ENCODE measurements at regions not wholly inside any gene's neighbourhood (a gene's known extent, or its start where the extent isn't known, plus 50 kb on each side); places are given as distances from the start of the nearest gene placed in this dataset.

DNA sequence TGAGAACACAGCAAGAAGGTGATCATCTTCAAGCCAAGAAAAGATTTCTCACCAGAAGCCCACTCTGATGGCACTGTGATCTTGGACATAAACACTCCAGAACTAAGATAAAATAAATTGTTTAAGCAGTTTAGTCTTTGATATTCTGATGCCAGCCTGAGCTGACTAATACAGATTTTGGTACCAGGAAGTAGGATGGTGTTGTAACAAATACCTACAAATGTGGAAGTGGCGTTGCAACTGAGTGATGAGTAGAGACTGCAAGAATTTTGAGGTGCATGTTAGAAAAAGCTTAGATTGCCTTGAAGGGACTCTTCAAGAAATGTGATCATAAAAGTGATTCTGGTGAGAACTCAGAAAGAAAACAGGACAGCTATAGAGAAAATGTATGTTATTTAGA is 592.4 kb upstream of the DAB2 start:
- DNase-seq = no peak
- no peaks in the 10 kb centered on the region for H3K9me3 ChIP-seq (ENCODE audit: control insufficient read depth, low read depth, low read length)
- no peaks in the 10 kb centered on the region for H3K4me1 ChIP-seq (ENCODE audit: control insufficient read depth, insufficient read depth, low read length)
- WGBS (ENCODE audit: insufficient coverage, low lambda C conversion rate) = no CpG with 5 or more reads among the region's 1 CpG
- H3K36me3 ChIP-seq (ENCODE audit: control insufficient read depth, insufficient read depth, low read length) = no peaks in the 10 kb centered on the region
- H3K27me3 ChIP-seq (ENCODE audit: control insufficient read depth, insufficient read depth, low read length) = no peaks in the 10 kb centered on the region
- no peak overlapping the region for H3K4me3 ChIP-seq (ENCODE audit: low read length)
- H3K27ac ChIP-seq (ENCODE audit: low read length) = no peak overlapping the region

DNA sequence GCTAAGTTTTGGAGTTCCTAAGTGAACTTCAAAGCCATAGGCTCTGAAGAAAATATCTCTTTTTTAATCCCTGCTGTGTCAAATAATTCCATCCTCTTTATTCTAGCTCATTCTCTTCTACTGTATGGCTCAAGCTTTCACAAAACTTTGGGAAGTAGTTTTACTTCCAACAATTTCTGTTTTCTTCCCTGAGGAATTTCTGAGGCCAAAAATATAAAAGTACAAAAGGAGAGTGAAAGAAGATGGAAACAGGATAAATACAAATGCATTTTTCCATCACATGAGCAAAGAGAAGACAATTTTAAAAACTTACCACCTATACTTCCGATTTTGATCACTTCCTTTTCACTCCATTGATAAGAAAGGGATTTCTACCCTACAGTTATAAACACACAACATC is 585.7 kb upstream of the DAB2 start:
- no CpG with 5 or more reads among the region's 1 CpG for WGBS (ENCODE audit: insufficient coverage, low lambda C conversion rate)
- Histone ChIP-seq H3K4me1 (ENCODE audit: control insufficient read depth, insufficient read depth, low read length) (no peaks in the 10 kb centered on the region), H3K27me3 (ENCODE audit: control insufficient read depth, insufficient read depth, low read length) (no peaks in the 10 kb centered on the region), H3K9me3 (ENCODE audit: control insufficient read depth, low read depth, low read length) (no peaks in the 10 kb centered on the region), H3K4me3 (ENCODE audit: low read length) (no peak overlapping the region), H3K36me3 (ENCODE audit: control insufficient read depth, insufficient read depth, low read length) (no peaks in the 10 kb centered on the region), H3K27ac (ENCODE audit: low read length) (no peak overlapping the region)
- DNase-seq = no peak

- no peaks in the 10 kb centered on the region for H3K36me3 ChIP-seq (ENCODE audit: control insufficient read depth, insufficient read depth, low read length)
- no peaks in the 10 kb centered on the region for H3K9me3 ChIP-seq (ENCODE audit: control insufficient read depth, low read depth, low read length)
- H3K4me1 ChIP-seq (ENCODE audit: control insufficient read depth, insufficient read depth, low read length) = no peaks in the 10 kb centered on the region
- DNase-seq = no peak
- H3K27ac ChIP-seq (ENCODE audit: low read length) = no peak overlapping the region
- no peaks in the 10 kb centered on the region for H3K27me3 ChIP-seq (ENCODE audit: control insufficient read depth, insufficient read depth, low read length)
- H3K4me3 ChIP-seq (ENCODE audit: low read length) = no peak overlapping the region
- WGBS (ENCODE audit: insufficient coverage, low lambda C conversion rate) = no CpG with 5 or more reads among the region's 1 CpG
Measured at GRCh38 chr5:40006260-40006659, 581.5 kb upstream of the DAB2 start.

DNA sequence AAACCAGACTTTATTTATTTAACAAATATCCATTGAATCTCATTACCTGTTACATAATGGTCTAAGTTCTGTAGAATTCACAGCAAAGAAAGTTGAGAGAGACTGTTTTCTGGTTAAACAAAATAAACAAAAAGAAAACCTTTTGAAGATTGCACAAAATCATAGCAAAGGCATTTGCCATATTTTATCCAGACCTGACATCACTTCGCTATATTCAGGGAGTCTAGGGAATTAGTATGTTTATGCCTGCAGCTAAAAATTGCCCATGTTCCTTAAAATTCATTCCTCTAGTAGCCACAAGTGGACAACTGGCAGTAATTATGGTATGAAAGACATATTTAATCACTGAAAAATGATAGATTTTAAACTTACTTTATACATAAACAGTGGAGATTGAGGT is 577.0 kb upstream of the DAB2 start:
- no peaks in the 10 kb centered on the region for H3K9me3 ChIP-seq (ENCODE audit: control insufficient read depth, low read depth, low read length)
- no peaks in the 10 kb centered on the region for H3K27me3 ChIP-seq (ENCODE audit: control insufficient read depth, insufficient read depth, low read length)
- no peaks in the 10 kb centered on the region for H3K36me3 ChIP-seq (ENCODE audit: control insufficient read depth, insufficient read depth, low read length)
- H3K4me3 ChIP-seq (ENCODE audit: low read length) = no peak overlapping the region
- WGBS (ENCODE audit: insufficient coverage, low lambda C conversion rate) = no CpG with 5 or more reads among the region's 1 CpG
- H3K4me1 ChIP-seq (ENCODE audit: control insufficient read depth, insufficient read depth, low read length) = no peaks in the 10 kb centered on the region
- no peak for DNase-seq
- H3K27ac ChIP-seq (ENCODE audit: low read length) = no peak overlapping the region

GRCh38 chr5:39998518-39998917 is 573.7 kb upstream of the DAB2 start:
- Histone ChIP-seq H3K4me3 (ENCODE audit: low read length) (no peak overlapping the region), H3K9me3 (ENCODE audit: control insufficient read depth, low read depth, low read length) (no peaks in the 10 kb centered on the region), H3K27me3 (ENCODE audit: control insufficient read depth, insufficient read depth, low read length) (no peaks in the 10 kb centered on the region), H3K36me3 (ENCODE audit: control insufficient read depth, insufficient read depth, low read length) (no peaks in the 10 kb centered on the region), H3K27ac (ENCODE audit: low read length) (no peak overlapping the region), H3K4me1 (ENCODE audit: control insufficient read depth, insufficient read depth, low read length) (no peaks in the 10 kb centered on the region)
- DNase-seq = no peak

DNA sequence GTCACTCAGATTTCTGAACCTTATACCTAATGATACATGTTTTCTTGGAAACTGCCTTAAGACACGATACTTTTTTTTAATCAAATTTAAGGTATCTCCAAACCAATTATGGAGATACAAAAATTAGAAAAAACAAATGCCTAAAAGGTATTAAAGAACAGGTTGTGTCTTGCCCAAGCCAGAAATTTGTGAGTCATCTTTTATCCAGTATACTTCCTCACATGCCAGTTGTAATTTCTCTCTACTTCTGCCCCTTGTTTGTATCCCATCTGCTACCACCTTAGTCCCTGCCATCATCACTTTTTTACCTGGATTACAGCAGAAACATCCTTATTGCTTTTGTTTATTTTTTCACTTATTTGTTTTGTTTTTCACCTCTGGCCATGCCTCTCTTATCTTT is 571.2 kb upstream of the DAB2 start:
- 75% methylated on average over 1 of the region's 1 CpG for whole genome bisulfite sequencing (ENCODE audit: insufficient coverage, low lambda C conversion rate)
- DNase-seq = no peak
- Histone ChIP-seq H3K4me1 (ENCODE audit: control insufficient read depth, insufficient read depth, low read length) (no peaks in the 10 kb centered on the region), H3K27ac (ENCODE audit: low read length) (no peak overlapping the region), H3K9me3 (ENCODE audit: control insufficient read depth, low read depth, low read length) (no peaks in the 10 kb centered on the region), H3K27me3 (ENCODE audit: control insufficient read depth, insufficient read depth, low read length) (no peaks in the 10 kb centered on the region), H3K36me3 (ENCODE audit: control insufficient read depth, insufficient read depth, low read length) (no peaks in the 10 kb centered on the region), H3K4me3 (ENCODE audit: low read length) (no peak overlapping the region)

- H3K36me3 ChIP-seq (ENCODE audit: control insufficient read depth, insufficient read depth, low read length) = no peaks in the 10 kb centered on the region
- H3K27ac ChIP-seq (ENCODE audit: low read length) = no peak overlapping the region
- H3K27me3 ChIP-seq (ENCODE audit: control insufficient read depth, insufficient read depth, low read length) = no peaks in the 10 kb centered on the region
- no peak overlapping the region for H3K4me3 ChIP-seq (ENCODE audit: low read length)
- no peaks in the 10 kb centered on the region for H3K9me3 ChIP-seq (ENCODE audit: control insufficient read depth, low read depth, low read length)
- no peaks in the 10 kb centered on the region for H3K4me1 ChIP-seq (ENCODE audit: control insufficient read depth, insufficient read depth, low read length)
- no peak for DNase-seq
- WGBS (ENCODE audit: insufficient coverage, low lambda C conversion rate) = no CpG with 5 or more reads among the region's 2 CpGs
Measured at GRCh38 chr5:39992617-39993202, 567.9 kb upstream of the DAB2 start.

DNA sequence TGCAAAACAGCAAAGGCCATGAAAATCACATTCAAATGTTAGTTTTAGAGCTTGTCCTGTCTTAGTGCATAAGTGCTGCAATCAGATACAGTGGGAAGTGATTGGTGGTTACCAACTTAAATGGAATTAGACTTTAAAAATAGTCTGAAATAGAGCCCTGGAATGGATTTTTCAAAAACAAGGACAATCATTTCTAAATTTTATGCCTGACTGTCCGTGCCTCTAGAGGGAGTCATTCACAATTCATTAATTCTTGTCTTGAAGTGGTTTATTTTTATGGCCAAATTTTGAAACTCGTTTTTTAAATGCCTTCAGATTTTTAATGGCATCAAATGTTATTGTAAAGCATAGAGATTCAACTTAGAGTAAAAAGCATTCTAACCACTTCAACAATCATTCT is 561.8 kb upstream of the DAB2 start:
- Histone ChIP-seq H3K9me3 (ENCODE audit: control insufficient read depth, low read depth, low read length) (no peaks in the 10 kb centered on the region), H3K4me1 (ENCODE audit: control insufficient read depth, insufficient read depth, low read length) (no peaks in the 10 kb centered on the region), H3K4me3 (ENCODE audit: low read length) (no peak overlapping the region), H3K27me3 (ENCODE audit: control insufficient read depth, insufficient read depth, low read length) (no peaks in the 10 kb centered on the region), H3K36me3 (ENCODE audit: control insufficient read depth, insufficient read depth, low read length) (no peaks in the 10 kb centered on the region), H3K27ac (ENCODE audit: low read length) (no peak overlapping the region)
- WGBS (ENCODE audit: insufficient coverage, low lambda C conversion rate) = 81% methylated on average over 2 of the region's 2 CpGs
- no peak for DNase-seq

DNA sequence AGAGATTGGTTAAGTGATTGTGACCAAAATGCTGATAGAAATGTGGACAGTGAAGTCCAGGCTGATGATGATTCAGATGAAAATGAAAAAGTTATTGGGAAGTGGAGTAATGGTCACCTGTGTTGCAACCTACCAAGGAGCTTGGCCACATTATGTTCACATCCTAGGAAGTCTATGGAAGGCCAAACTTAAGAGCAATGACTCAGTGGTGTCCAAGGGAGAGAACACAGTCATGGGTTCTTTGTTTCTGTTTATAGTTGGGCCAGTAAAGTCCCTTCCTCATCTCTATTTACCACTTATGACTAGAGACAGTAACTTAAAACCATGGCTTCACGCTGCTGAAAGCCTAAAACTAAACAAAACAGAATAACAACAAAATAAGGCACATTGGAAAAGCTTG is 555.3 kb upstream of the DAB2 start:
- H3K4me3 ChIP-seq (ENCODE audit: low read length) = no peak overlapping the region
- no peaks in the 10 kb centered on the region for H3K9me3 ChIP-seq (ENCODE audit: control insufficient read depth, low read depth, low read length)

GRCh38 chr5:39977066-39977655 is 552.4 kb upstream of the DAB2 start:
- WGBS (ENCODE audit: insufficient coverage, low lambda C conversion rate) = no CpG with 5 or more reads among the region's 3 CpGs
- no peaks in the 10 kb centered on the region for H3K9me3 ChIP-seq (ENCODE audit: control insufficient read depth, low read depth, low read length)
- DNase-seq = no peak
- H3K27ac ChIP-seq (ENCODE audit: low read length) = no peak overlapping the region
- H3K4me3 ChIP-seq (ENCODE audit: low read length) = no peak overlapping the region
- no peaks in the 10 kb centered on the region for H3K36me3 ChIP-seq (ENCODE audit: control insufficient read depth, insufficient read depth, low read length)
- no peaks in the 10 kb centered on the region for H3K27me3 ChIP-seq (ENCODE audit: control insufficient read depth, insufficient read depth, low read length)
- no peaks in the 10 kb centered on the region for H3K4me1 ChIP-seq (ENCODE audit: control insufficient read depth, insufficient read depth, low read length)

More for the DNA sequence above, 555.3 kb upstream of the DAB2 start:
- Histone ChIP-seq H3K27ac (ENCODE audit: low read length) (no peak overlapping the region), H3K4me1 (ENCODE audit: control insufficient read depth, insufficient read depth, low read length) (no peaks in the 10 kb centered on the region), H3K36me3 (ENCODE audit: control insufficient read depth, insufficient read depth, low read length) (no peaks in the 10 kb centered on the region), H3K27me3 (ENCODE audit: control insufficient read depth, insufficient read depth, low read length) (no peaks in the 10 kb centered on the region)
- no peak for DNase-seq
- no CpG with 5 or more reads among the region's 1 CpG for WGBS (ENCODE audit: insufficient coverage, low lambda C conversion rate)

GRCh38 chr5:39970117-39970798 is 545.5 kb upstream of the DAB2 start:
- H3K27ac ChIP-seq (ENCODE audit: low read length) = no peak overlapping the region
- DNase-seq = no peak
- no peaks in the 10 kb centered on the region for H3K4me1 ChIP-seq (ENCODE audit: control insufficient read depth, insufficient read depth, low read length)
- no peaks in the 10 kb centered on the region for H3K36me3 ChIP-seq (ENCODE audit: control insufficient read depth, insufficient read depth, low read length)
- 100% methylated on average over 2 of the region's 2 CpGs for WGBS (ENCODE audit: insufficient coverage, low lambda C conversion rate)
- no peak overlapping the region for H3K4me3 ChIP-seq (ENCODE audit: low read length)
- no peaks in the 10 kb centered on the region for H3K9me3 ChIP-seq (ENCODE audit: control insufficient read depth, low read depth, low read length)
- H3K27me3 ChIP-seq (ENCODE audit: control insufficient read depth, insufficient read depth, low read length) = peaks cover 5% of the 10 kb centered on the region

Measured in large intestine (tissue), 3 donors.